Stomach (tissue), 4 donors: ENCODE measurements at regions not wholly inside any gene's neighbourhood (a gene's known extent, or its start where the extent isn't known, plus 50 kb on each side); places are given as distances from the start of the nearest gene placed in this dataset.

Experiments
- POLR2A ChIP-seq, 4 donors: fragments of 450-650 bp; IDR thresholded peaks; one replicate each; pipeline ENCODE4 v1.6.1; 2016; ENCODE audit warnings: antibody characterized with exemption in 4 of 4, control low read depth in 2 of 4, mild to moderate bottlenecking in 1 of 4, moderate library complexity in 1 of 4
- TF ChIP-seq, protein P1 (sequence below), 7 experiments: fragments of 450-650 bp in 4 of 7; fragments of 200-600 bp in 3 of 7; sonication (generic) in 3 of 7; IDR thresholded peaks; one replicate each; pipeline ENCODE4 v1.5.1; 2016 to 2019; ENCODE audit warnings: antibody characterized with exemption in 7 of 7, control low read depth in 2 of 7, mild to moderate bottlenecking in 1 of 7

DNA sequence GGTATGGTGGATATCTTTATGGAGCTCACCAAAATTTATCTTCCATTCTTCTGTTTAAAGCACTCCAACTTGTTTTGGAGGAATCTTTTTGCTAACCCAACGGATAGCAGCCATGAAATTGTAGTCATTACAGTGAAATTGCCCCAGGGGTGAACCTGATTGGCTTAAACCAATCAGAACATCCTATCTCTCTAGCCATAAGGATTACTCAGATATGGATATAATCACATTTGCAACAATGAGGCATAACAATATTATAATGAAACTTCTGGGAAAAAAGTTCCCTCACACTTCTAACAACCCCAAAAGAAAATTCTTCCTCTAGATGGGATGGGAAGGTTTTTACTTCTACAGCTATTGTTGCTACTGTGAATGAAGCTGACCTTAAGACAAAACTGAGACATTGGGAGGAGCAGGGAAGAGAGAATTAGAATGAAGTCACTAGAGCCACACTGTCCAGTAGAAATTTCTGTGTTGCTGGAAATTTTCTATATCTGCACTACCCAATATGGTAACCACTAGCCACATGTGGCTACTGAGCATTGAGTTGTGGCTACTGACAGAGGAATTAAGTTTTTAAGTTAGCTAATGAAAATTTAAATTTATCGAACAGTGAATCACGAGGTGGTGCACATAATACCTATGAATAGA, 50.4 kb upstream of the ARHGAP21 start:
- TF ChIP-seq, protein P1, sequence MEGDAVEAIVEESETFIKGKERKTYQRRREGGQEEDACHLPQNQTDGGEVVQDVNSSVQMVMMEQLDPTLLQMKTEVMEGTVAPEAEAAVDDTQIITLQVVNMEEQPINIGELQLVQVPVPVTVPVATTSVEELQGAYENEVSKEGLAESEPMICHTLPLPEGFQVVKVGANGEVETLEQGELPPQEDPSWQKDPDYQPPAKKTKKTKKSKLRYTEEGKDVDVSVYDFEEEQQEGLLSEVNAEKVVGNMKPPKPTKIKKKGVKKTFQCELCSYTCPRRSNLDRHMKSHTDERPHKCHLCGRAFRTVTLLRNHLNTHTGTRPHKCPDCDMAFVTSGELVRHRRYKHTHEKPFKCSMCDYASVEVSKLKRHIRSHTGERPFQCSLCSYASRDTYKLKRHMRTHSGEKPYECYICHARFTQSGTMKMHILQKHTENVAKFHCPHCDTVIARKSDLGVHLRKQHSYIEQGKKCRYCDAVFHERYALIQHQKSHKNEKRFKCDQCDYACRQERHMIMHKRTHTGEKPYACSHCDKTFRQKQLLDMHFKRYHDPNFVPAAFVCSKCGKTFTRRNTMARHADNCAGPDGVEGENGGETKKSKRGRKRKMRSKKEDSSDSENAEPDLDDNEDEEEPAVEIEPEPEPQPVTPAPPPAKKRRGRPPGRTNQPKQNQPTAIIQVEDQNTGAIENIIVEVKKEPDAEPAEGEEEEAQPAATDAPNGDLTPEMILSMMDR (IDR thresholded peaks at IDR 0.05) = no peak
- no peak for TF ChIP-seq POLR2A (IDR thresholded peaks at IDR 0.05)
